ENCODE measurements at regions not wholly inside any gene's neighbourhood (a gene's known extent, or its start where the extent isn't known, plus 50 kb on each side); places are given as distances from the start of the nearest gene placed in this dataset.

GRCh38 chr12:131420867-131421447, 289.9 kb upstream of the SFSWAP start:
- Histone ChIP-seq H3K27me3 (ENCODE audit: control insufficient read depth, insufficient read depth, low read length) (no peaks in the 10 kb centered on the region), H3K36me3 (ENCODE audit: control insufficient read depth, insufficient read depth, low read length) (no peaks in the 10 kb centered on the region), H3K4me3 (ENCODE audit: low read depth, low read length) (no peak overlapping the region)
- TF ChIP-seq CTCF (IDR thresholded peaks at IDR 0.05; ENCODE audit: insufficient read depth, low read length, poor library complexity, severe bottlenecking) = no peak
- DNase-seq (ENCODE audit: low read depth) = no peak

GRCh38 chr12:131421509-131422186, 289.2 kb upstream of the SFSWAP start:
- Histone ChIP-seq H3K27me3 (ENCODE audit: control insufficient read depth, insufficient read depth, low read length) (no peaks in the 10 kb centered on the region), H3K36me3 (ENCODE audit: control insufficient read depth, insufficient read depth, low read length) (no peaks in the 10 kb centered on the region), H3K4me3 (ENCODE audit: low read depth, low read length) (no peak overlapping the region)
- TF ChIP-seq CTCF (IDR thresholded peaks at IDR 0.05; ENCODE audit: insufficient read depth, low read length, poor library complexity, severe bottlenecking) = no peak
- DNase-seq (ENCODE audit: low read depth) = no peak

GRCh38 chr12:131422187-131422520, 288.7 kb upstream of the SFSWAP start:
- no peak for DNase-seq (ENCODE audit: low read depth)
- no peak for TF ChIP-seq CTCF (IDR thresholded peaks at IDR 0.05; ENCODE audit: insufficient read depth, low read length, poor library complexity, severe bottlenecking)
- Histone ChIP-seq H3K36me3 (ENCODE audit: control insufficient read depth, insufficient read depth, low read length) (no peaks in the 10 kb centered on the region), H3K27me3 (ENCODE audit: control insufficient read depth, insufficient read depth, low read length) (no peaks in the 10 kb centered on the region), H3K4me3 (ENCODE audit: low read depth, low read length) (no peak overlapping the region)

GRCh38 chr12:131422744-131423143, 288.1 kb upstream of the SFSWAP start:
- Histone ChIP-seq H3K4me3 (ENCODE audit: low read depth, low read length) (no peak overlapping the region), H3K36me3 (ENCODE audit: control insufficient read depth, insufficient read depth, low read length) (no peaks in the 10 kb centered on the region), H3K27me3 (ENCODE audit: control insufficient read depth, insufficient read depth, low read length) (no peaks in the 10 kb centered on the region)
- TF ChIP-seq CTCF (IDR thresholded peaks at IDR 0.05; ENCODE audit: insufficient read depth, low read length, poor library complexity, severe bottlenecking) = no peak
- DNase-seq (ENCODE audit: low read depth) = no peak

GRCh38 chr12:131424270-131424669, 286.6 kb upstream of the SFSWAP start:
- H3K27me3 ChIP-seq (ENCODE audit: control insufficient read depth, insufficient read depth, low read length) = no peaks in the 10 kb centered on the region
- no peak for TF ChIP-seq CTCF (IDR thresholded peaks at IDR 0.05; ENCODE audit: insufficient read depth, low read length, poor library complexity, severe bottlenecking)
- H3K36me3 ChIP-seq (ENCODE audit: control insufficient read depth, insufficient read depth, low read length) = no peaks in the 10 kb centered on the region
- no peak for DNase-seq (ENCODE audit: low read depth)
- H3K4me3 ChIP-seq (ENCODE audit: low read depth, low read length) = no peak overlapping the region
